ENCODE measurements at regions not wholly inside any gene's neighbourhood (a gene's known extent, or its start where the extent isn't known, plus 50 kb on each side); places are given as distances from the start of the nearest gene placed in this dataset.

DNA sequence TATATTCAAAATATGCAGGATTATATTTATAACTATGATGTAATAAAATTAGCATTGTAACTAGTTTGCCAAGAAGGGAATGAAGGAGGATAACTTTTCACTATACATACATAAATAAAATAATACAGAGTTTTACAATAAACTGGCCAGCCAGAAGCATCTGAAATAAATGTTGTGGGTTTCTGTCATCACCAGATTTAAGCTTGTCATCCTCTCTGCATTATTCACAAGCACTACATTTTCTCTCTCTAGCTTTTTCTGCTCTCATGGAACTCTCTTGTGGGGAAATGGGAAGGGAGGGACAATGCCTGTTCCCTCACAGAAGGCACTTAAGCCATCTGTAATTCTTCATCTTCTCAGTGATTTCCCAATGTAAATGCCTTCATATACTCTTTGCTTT, 626.8 kb downstream of the SEMA5A start:
- Mint-ChIP-seq H3K27me3 (ENCODE audit: insufficient read depth) (no peaks in the 10 kb centered on the region; the same call in 1 of the 2 replicates), H3K4me1 (ENCODE audit: low read depth) (no peaks in the 10 kb centered on the region; the same call in 1 of the 2 replicates), H3K9me3 (peaks cover 4% of the 10 kb centered on the region; the same call in 1 of the 2 replicates), H3K4me3 (no peak overlapping the region), H3K36me3 (ENCODE audit: low read depth) (peaks cover 2% of the 10 kb centered on the region; the same call in 1 of the 2 replicates), H3K27ac (no peak overlapping the region)
- TF ChIP-seq, protein P1, sequence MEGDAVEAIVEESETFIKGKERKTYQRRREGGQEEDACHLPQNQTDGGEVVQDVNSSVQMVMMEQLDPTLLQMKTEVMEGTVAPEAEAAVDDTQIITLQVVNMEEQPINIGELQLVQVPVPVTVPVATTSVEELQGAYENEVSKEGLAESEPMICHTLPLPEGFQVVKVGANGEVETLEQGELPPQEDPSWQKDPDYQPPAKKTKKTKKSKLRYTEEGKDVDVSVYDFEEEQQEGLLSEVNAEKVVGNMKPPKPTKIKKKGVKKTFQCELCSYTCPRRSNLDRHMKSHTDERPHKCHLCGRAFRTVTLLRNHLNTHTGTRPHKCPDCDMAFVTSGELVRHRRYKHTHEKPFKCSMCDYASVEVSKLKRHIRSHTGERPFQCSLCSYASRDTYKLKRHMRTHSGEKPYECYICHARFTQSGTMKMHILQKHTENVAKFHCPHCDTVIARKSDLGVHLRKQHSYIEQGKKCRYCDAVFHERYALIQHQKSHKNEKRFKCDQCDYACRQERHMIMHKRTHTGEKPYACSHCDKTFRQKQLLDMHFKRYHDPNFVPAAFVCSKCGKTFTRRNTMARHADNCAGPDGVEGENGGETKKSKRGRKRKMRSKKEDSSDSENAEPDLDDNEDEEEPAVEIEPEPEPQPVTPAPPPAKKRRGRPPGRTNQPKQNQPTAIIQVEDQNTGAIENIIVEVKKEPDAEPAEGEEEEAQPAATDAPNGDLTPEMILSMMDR (IDR thresholded peaks at IDR 0.05): no peak
- DNase-seq: no peak

DNA sequence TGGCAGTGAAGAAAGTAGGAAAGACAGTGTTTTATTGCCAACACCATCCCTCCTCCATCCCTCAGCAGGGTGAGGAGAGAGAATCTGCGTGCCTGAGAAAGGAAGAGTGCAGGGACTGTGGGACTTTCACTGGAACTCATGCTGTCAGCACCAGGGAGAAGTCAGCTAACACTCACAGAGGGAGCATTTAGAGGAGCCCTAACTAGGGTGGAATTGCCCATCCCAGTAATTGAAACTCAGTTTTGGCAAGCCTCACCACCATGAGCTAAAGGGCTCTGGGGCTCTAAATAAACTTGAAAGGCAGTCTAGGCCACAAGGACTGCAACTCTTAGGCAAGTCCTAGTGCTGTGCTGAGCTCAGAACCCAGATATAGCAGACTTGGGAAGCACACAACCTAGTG, 622.3 kb downstream of the SEMA5A start:
- H3K4me3 Mint-ChIP-seq: no peak overlapping the region
- H3K36me3 Mint-ChIP-seq (ENCODE audit: low read depth): peaks cover 4% of the 10 kb centered on the region; the same call in 1 of the 2 replicates
- H3K27me3 Mint-ChIP-seq (ENCODE audit: insufficient read depth): no peaks in the 10 kb centered on the region; the same call in 1 of the 2 replicates
- peaks cover 4% of the 10 kb centered on the region; the same call in 1 of the 2 replicates for H3K9me3 Mint-ChIP-seq
- H3K27ac Mint-ChIP-seq: no peak overlapping the region
- H3K4me1 Mint-ChIP-seq (ENCODE audit: low read depth): no peaks in the 10 kb centered on the region; the same call in 1 of the 2 replicates
- no peak for DNase-seq
- TF ChIP-seq, protein P1 (IDR thresholded peaks at IDR 0.05): no peak

DNA sequence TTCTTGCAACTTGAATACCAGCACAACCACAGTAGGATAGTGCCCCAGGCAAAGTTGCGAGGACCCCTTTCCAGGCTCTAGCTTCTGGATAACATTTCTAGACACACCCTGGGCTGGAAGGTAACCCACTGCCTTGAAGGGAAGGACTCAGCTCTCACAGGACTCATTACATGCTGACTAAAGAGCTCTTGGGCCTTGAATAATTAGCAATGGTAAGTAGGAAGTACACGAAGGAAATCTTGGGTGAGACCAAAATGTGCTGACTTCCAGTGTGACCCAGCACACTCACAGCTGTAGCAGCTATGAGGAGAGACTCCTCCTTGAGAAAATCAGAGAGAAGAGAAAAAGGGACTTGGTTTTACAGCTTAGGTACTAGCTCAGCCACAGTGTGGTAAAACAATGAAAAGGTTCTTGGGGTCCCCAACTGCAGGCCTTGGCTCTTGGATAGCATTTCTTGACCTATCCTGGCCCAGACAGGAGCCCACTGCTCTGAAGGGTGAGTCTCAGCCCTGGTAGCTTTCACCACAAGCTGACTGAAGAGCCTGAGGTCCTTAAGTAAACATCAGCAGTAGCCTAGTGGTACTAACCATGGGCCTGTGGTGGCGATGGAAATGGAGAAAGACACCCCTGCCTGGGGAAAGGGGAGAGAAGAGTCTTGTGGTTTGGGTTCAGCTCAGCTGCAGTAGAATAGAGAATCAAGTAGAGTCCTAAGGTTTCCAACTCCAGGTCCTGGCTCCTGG, 621.7 kb downstream of the SEMA5A start:
- no peak for DNase-seq
- Mint-ChIP-seq H3K27me3 (ENCODE audit: insufficient read depth) (no peaks in the 10 kb centered on the region; the same call in 1 of the 2 replicates), H3K36me3 (ENCODE audit: low read depth) (peaks cover 4% of the 10 kb centered on the region; the same call in 1 of the 2 replicates), H3K4me1 (ENCODE audit: low read depth) (no peaks in the 10 kb centered on the region; the same call in 1 of the 2 replicates), H3K27ac (no peak overlapping the region), H3K9me3 (peaks cover 4% of the 10 kb centered on the region; the same call in 1 of the 2 replicates), H3K4me3 (no peak overlapping the region)
- TF ChIP-seq, protein P1 (IDR thresholded peaks at IDR 0.05): no peak

DNA sequence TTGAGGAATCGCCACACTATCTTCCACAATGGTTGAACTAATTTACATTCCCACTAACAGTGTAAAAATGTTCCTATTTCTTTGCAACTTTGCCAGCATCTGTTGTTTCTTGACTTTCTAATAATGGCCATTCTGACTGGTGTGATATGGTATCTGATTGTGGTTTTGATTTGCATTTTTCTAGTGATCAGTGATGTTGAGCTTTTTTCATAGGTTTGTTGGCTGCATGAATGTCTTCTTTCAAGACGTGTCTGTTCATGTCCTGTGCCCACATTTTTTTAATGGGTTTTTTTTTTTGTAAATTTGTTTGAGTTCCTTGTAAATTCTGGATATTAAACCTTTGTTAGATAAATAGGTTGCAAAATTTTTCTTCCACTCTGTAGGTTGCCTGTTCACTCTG, 615.9 kb downstream of the SEMA5A start:
- H3K27ac Mint-ChIP-seq: no peak overlapping the region
- H3K27me3 Mint-ChIP-seq (ENCODE audit: insufficient read depth): no peaks in the 10 kb centered on the region
- peaks cover 4% of the 10 kb centered on the region; the same call in 1 of the 2 replicates for H3K36me3 Mint-ChIP-seq (ENCODE audit: low read depth)
- no peak overlapping the region for H3K4me3 Mint-ChIP-seq
- H3K9me3 Mint-ChIP-seq: no peaks in the 10 kb centered on the region
- DNase-seq: no peak
- TF ChIP-seq, protein P1 (IDR thresholded peaks at IDR 0.05): no peak
- no peaks in the 10 kb centered on the region for H3K4me1 Mint-ChIP-seq (ENCODE audit: low read depth)

DNA sequence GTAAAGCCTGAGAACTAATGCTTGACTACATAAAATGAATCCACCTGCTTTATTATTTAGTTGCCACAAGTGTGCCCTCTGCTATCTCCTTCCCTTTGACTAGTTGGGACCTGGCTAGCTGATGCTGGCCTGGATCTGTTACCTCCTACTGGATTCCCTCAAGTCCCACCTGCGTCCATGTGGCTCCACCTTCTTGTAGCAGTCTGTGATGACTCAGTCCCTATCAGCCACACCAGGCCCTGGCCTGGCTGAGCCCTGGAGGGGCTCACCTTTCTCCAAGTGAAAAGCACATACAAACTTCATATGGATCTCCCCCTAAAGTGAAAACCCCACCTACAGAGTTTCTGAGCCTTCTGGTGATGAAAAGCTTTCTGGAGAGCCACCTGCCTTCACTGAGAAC, 611.4 kb downstream of the SEMA5A start:
- no peak overlapping the region for H3K4me3 Mint-ChIP-seq
- H3K27ac Mint-ChIP-seq: no peak overlapping the region
- H3K27me3 Mint-ChIP-seq (ENCODE audit: insufficient read depth): no peaks in the 10 kb centered on the region
- H3K36me3 Mint-ChIP-seq (ENCODE audit: low read depth): peaks cover 9% of the 10 kb centered on the region; the same call in 1 of the 2 replicates
- no peaks in the 10 kb centered on the region for H3K4me1 Mint-ChIP-seq (ENCODE audit: low read depth)
- TF ChIP-seq, protein P1 (IDR thresholded peaks at IDR 0.05): no peak
- no peak for DNase-seq
- H3K9me3 Mint-ChIP-seq: no peaks in the 10 kb centered on the region; the same call in 1 of the 2 replicates
